ENCODE measurements at regions not wholly inside any gene's neighbourhood (a gene's known extent, or its start where the extent isn't known, plus 50 kb on each side); places are given as distances from the start of the nearest gene placed in this dataset.

DNA sequence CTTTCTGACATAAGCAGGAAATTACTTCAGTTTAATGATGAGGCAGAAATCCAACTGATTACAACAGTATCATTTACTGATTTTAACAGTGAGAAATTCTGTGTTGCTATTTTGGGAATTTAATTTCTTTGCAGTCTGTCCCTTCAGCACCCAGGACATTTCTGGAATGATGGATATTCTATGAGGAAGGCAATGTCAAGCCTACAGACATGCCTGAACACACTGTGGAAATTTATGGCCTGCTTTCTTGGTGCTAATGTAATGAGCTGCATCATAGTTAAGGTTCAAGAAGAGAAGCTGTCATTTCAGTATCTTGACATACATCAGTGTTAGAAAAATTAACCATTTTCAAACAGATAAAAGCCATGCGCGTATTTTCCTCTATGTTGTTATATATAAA is 87.7 kb downstream of the SLITRK1 start:
- TF ChIP-seq, protein P1, sequence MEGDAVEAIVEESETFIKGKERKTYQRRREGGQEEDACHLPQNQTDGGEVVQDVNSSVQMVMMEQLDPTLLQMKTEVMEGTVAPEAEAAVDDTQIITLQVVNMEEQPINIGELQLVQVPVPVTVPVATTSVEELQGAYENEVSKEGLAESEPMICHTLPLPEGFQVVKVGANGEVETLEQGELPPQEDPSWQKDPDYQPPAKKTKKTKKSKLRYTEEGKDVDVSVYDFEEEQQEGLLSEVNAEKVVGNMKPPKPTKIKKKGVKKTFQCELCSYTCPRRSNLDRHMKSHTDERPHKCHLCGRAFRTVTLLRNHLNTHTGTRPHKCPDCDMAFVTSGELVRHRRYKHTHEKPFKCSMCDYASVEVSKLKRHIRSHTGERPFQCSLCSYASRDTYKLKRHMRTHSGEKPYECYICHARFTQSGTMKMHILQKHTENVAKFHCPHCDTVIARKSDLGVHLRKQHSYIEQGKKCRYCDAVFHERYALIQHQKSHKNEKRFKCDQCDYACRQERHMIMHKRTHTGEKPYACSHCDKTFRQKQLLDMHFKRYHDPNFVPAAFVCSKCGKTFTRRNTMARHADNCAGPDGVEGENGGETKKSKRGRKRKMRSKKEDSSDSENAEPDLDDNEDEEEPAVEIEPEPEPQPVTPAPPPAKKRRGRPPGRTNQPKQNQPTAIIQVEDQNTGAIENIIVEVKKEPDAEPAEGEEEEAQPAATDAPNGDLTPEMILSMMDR (conservative IDR thresholded peaks at IDR 0.05; ENCODE audit: low read depth in 2 of 2): no peak
- TF ChIP-seq POLR2AphosphoS5 (IDR thresholded peaks at IDR 0.05; ENCODE audit: low read depth) (no peak), CREB1 (CRISPR knock-in tag; IDR thresholded peaks at IDR 0.05; ENCODE audit: low read depth) (no peak), EZH2 (IDR thresholded peaks at IDR 0.05; ENCODE audit: low read depth, unreplicated experiment) (no peak), STAT1 (IDR thresholded peaks at IDR 0.05; ENCODE audit: unreplicated experiment) (no peak), EZH2phosphoT487 (IDR thresholded peaks at IDR 0.05; ENCODE audit: unreplicated experiment) (no peak)
- TF ChIP-seq, protein P2, sequence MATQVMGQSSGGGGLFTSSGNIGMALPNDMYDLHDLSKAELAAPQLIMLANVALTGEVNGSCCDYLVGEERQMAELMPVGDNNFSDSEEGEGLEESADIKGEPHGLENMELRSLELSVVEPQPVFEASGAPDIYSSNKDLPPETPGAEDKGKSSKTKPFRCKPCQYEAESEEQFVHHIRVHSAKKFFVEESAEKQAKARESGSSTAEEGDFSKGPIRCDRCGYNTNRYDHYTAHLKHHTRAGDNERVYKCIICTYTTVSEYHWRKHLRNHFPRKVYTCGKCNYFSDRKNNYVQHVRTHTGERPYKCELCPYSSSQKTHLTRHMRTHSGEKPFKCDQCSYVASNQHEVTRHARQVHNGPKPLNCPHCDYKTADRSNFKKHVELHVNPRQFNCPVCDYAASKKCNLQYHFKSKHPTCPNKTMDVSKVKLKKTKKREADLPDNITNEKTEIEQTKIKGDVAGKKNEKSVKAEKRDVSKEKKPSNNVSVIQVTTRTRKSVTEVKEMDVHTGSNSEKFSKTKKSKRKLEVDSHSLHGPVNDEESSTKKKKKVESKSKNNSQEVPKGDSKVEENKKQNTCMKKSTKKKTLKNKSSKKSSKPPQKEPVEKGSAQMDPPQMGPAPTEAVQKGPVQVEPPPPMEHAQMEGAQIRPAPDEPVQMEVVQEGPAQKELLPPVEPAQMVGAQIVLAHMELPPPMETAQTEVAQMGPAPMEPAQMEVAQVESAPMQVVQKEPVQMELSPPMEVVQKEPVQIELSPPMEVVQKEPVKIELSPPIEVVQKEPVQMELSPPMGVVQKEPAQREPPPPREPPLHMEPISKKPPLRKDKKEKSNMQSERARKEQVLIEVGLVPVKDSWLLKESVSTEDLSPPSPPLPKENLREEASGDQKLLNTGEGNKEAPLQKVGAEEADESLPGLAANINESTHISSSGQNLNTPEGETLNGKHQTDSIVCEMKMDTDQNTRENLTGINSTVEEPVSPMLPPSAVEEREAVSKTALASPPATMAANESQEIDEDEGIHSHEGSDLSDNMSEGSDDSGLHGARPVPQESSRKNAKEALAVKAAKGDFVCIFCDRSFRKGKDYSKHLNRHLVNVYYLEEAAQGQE (IDR thresholded peaks at IDR 0.05; ENCODE audit: unreplicated experiment): no peak
